ENCODE measurements at regions not wholly inside any gene's neighbourhood (a gene's known extent, or its start where the extent isn't known, plus 50 kb on each side); places are given as distances from the start of the nearest gene placed in this dataset.
"Not testable (repeated sequence)": the region's sequence is repeated elsewhere in the genome, so short reads cannot be mapped to it uniquely, and the experiment has no call there.

DNA sequence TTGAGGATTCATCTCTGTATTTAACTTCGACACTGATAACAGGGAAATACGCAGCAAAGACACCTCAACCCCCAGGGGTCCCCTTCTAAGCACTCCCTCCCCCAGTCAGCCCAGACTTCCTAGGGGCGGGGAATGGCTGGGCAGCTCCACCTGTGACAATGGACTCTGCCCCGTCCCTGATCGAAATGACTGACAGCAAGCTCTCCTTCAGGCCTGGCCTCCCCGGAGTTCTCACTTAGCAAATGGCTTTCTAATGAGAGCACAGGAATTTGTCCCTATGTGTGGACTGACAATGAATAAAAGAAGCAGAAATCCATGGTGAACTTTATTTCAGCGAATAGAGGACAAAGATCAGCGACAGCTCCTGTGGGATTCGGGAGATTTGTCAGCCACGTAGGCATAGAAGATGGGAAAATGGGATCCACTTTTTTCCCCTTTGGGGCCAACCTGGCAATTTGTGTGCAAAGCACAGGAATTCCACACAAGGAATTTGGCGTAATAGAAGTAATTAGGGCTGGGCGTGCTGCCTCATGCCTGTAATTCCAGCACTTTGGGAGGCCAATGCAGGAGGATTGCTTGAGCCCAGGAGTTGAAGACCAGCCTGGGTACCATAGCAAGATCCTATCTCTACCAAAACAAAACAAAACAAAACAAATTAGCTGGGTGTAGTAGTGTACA lies 63.8 kb downstream of the TNFAIP2 start:
- DNase-seq, result no peak

DNA sequence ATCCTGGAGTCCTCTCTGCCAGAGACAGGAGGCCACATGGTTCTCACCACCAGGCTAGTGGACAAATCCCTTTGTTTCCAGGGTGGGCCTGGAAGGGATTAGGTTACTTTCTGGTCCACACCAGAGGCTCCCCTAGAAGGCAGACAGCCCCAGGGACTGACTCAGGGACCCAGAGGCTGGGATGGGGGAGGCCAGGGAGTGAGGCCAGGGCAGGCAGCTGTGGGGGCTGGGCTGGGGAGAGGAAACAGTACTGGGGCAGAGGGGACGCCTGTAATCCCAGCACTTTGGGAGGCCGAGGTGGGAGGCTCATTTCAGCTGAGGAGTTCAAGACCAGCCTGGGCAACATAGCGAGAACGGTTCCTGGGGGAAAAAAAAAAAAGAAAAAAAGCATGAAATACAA lies 64.7 kb downstream of the TNFAIP2 start:
- DNase-seq, result no peak

DNA sequence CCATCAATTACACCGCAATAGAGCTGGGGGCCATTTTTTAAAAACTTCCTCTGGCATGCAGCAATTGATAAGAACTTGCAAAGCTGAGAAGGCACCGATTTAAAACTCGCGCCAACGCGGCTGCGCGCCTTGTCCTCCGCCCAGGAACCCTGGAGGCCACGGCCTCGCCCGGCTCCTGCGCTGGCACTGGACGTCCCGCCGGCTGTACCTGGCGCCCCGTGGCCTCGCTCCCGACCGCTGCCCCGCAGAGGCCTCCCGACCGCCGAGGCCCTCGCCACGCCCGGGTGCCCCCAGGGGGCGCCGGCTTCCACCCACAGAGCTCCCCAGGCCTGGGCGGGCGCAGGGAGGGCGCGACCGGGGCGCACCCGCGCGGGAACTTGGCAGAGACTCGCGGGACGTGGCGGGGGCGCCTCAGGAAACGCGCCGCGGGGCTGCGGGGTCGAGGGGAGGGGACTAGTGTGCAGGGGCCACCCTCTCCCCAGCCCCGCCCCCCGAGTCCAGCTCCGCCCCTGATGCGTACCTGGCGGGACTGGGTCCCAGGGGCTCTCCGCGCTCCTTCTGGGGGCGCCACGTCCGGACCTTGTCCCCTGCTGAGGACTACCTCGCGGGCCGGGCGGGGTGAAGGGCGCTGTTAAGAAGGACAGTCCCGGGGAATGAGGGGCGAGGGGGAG lies 65.7 kb downstream of the TNFAIP2 start:
- DNase-seq, result peak; percentile 22

DNA sequence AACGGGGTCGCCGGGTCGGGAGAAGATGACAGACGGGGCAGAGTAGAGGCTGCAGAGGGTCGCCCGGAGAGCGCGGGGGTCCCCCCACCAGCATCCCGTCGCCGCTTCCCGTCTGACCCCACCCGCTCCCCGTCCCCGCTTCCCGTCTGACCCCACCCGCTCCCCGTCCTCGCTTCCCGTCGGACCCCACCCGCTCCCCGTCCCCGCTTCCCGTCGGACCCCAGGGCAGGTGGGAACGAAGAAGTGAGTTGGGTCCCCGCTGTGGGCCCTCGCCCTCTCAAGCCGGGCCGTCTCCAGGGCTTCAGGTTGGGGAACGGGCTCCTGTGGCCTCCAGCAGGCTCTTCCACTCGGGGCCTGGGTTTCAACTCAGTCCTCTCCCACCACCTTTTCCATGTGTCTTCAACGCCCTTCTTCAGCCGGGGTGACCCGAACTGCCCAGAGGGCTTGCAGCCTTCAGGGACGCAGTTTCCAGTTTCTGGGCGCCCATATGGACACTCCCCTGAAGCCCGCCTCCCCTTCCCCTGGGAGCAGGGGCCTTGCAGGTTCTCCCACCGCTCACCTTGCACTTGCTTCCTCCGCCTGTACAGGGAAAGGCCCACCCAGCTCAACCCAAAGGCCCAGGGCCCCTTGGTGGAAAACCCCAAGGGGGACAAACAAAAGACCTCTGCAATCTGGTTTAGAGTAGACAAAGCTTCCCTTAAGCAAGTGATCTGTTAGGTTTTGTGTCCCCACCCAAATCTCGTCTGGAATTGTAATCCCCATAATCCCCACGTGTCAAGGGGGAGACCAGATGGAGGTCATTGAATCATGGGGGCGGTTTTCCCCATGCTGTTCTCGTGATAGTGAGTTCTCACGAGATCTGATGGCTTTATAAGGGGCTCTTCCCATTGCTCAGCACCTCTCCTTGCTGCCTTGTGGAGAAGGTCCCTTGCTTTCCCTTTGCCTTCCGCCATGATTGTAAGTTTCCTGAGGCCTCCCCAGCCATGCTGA lies 66.5 kb downstream of the TNFAIP2 start:
- DNase-seq, result no peak

DNA sequence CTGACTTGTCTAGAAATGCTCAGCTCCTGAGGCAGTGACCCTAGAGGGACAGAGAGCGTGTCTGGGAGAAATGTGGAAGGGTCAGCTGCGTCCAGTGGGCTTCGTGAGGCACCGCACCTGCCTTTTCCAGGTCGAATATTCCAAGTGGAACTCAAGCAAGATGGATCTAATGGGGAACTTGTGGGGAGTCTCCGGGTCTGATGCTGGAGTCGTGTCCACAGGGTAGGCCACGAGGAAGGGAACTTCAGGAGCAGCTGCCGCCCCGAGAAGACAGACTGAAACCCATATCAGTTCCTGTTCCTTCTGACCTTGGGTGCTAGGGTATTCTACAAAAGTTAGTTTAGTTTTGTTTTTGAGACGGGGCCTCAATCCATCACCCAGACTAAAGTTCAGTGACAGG lies 67.5 kb downstream of the TNFAIP2 start:
- no peak for DNase-seq

DNA sequence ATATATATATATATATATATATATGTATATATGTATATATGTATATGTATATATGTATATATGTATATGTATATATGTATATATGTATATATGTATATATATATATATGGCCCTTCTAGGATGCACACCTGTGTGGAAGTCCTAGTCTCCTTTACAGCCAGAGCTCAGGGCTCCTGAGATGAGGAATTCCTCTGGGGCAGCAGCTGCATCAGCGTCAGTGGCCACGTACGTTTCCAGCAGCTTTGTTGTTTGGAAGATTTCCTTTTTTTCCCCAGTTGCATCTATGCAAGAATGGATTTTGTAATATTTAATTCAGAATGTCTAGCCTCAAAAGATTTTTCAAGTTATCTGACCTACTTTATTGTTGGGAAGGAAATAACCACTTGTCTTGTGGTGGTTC lies 68.6 kb downstream of the TNFAIP2 start:
- DNase-seq, result no peak

DNA sequence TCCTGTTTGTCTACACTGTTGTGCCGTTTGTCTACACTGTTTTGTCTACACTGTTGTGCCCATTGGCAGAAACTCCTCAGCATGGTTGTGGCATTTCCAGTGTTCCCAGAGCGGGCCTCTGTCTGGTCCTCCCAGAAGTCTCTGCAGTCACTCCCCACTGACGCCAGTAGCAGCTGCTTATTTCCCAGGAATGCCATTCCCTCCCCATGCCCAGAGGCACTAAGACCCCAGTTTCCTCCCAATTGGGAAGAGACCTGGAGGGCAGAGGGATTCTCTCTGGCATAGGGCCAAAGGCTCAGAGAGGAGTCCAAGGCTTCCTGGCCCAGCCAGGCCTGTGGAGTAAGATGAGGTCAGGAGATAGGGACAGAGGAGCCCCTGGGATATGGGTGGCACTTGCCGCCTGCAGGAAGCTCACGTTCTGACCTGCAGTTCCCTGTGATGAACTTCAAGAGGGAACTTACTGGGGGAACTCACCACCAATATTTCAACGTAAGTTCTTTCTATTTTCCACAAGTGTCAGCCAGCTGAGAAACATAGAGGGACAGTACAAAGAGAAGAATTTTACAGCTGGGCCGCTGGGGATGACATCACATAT lies 69.1 kb downstream of the TNFAIP2 start:
- DNase-seq, result no peak

DNA sequence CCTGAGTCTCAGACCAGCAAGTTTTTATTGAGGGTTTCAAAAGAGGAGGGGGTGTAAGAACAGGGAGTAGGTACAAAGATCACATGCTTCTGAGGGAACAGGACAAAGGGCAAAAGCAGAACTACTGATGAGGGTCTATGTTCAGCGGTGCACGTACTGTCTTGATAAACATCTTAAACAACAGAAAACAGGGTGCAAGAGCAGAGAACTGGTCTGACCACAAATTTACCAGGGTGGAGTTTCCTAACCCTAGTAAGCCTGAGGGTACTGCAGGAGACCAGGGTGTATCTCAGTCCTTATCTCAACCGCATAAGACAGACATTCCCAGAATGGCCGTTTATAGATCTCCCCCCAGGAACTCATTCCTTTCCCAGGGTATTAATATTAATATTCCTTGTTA lies 69.6 kb downstream of the TNFAIP2 start:
- DNase-seq, result not testable (repeated sequence)

DNA sequence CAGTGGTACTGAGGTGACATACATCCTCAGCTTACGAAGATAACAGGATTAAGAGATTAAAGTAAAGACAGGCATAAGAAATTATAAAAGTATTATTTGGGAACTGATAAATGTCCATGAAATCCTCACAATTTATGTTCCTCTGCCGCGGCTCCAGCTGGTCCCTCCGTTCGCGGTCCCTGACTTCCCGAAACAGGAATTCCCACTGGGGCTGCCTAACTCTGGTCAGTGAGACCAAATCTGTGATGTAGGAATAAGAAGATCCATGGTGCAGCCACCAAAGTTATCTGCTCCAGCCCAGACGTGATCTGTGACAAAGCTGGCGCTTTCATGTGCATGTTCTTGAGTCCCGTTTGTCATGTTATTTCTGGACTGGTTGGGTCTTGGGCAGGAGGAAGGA lies 70.2 kb downstream of the TNFAIP2 start:
- not testable (repeated sequence) for DNase-seq

DNA sequence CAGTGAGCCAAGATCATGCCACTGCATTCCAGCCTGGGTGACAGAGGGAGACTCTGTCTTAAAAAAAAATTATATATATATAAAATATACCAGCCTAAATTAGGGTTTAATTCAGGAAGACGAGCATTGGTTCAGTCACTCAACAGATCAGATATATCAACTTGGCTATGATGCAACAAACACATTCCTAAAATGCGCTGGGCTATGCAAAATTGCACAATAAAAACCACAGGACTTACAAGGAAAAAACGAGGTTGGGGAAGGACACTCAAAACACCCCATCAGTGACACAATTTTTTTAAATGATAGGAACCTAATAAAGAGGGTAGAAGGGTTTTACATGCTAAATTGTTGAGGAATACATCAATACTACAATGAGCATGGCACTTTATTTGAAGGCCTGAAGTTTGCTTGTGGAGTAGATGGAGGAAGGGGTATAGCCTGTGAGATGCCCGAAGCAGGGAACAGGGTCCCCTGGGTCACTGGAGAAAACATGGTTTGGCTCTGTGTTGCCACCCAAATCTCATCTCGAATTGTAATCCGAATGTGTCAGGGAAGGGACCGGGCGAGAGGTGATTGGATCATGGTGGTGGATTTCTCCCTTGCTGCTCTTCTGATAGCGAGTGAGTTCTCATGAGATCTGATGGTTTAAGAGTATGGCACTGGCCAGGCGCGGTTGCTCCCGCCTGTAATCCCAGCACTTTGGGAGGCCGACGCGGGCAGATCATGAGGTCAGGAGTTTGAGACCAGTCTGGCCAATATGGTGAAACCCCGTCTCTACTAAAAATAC lies 71.2 kb downstream of the TNFAIP2 start:
- DNase-seq, result no peak

DNA sequence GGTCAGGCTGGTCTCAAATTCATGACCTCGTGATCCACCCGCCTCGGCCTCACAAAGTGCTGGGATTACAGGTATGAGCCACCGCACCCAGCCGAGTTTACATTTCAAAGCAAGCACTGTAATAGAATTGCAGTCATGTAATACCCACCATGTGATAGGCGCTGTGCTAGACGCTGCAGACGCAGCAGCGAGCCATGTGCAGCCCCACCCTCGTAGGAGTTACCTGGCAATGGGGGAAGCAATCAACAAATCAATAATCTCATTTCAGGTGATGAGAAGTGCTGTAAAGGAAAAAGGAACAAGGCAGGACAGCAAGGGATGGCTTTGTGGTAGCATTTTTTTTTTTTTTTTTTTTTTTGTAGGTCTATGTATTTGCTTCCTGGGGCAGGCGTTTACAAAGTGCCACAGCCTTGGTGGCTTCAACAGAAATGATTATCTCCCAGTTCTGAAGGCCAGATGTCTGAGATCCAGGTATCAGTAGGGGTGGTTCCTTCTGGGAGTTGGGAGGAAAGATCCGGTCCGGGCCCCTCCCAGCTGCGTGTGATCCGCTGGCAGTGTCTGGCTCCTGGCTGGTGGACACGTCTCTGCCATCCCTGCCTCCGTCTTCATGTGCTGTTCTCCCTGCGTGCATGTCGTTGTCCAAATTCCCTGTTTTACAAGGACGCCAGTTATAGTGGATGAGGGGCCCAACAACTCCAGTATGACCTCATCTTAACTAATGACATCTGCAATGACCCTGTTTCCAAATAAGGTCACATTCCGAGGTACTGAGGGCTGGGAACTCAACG lies 72.8 kb downstream of the TNFAIP2 start:
- DNase-seq, result no peak

DNA sequence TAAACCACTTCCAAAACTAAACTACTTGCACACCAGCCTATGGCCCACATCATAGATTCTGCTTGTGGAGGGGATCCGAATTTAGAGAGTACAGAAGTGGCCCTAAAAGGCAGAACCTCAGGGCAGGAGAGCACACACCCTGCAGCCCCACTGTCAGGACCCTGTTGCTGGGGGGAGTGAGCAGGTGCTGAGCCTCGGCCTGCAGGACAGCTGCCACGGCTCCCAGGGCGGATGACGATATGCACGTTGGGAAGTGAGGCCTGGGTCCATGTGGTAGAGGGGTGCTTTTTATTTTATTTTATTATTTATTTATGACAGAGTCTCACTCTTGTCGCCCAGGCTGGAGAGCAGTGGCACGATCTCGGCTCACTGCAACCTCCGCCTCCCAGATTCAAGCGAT lies 73.5 kb downstream of the TNFAIP2 start:
- DNase-seq, result no peak

DNA sequence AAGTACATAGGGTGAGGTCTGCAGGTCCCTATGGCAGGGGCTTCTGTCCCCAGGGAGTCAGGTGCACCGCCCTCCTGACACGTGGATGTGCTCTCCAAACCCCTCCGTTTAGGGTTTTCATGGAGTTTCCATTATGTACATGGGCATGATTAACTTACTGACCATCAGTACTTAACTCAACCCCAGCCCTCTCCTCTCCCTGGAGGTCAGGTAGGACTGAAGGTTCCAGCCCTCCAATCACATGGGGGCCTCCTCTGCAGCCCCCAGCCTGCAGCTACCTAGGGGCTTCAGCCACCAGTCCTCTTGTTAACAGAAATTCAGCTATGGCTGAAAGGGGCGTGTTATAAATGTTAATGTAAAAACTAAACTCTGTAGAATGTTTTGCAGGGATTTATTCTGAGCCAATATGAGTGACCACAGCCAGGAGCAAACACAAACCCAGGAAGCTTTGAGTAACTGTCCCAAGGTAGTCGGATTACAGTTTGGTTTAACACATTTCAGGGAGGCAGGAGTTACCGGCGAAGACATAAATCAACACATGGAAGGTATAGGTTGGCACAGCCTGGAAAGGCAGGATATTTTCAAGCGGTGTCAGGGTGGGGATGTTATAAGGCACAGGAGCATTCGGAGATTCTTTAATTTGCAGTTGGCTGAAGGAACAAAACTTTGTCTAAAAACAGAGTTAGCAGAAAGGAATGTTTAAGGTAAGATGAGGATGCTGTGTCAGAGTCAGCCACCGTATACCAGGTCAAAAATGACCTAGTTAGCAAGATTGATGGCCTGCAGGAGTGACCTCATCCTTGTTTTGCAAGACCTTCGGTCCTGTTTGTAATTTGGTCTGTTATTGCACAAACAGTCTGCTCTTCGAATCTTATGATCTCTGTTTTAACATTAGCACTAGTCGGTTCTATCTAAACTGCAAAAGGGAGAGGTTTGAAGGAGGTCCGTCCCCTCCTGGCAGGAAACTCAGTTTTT lies 75.2 kb downstream of the TNFAIP2 start:
- DNase-seq, result no peak

DNA sequence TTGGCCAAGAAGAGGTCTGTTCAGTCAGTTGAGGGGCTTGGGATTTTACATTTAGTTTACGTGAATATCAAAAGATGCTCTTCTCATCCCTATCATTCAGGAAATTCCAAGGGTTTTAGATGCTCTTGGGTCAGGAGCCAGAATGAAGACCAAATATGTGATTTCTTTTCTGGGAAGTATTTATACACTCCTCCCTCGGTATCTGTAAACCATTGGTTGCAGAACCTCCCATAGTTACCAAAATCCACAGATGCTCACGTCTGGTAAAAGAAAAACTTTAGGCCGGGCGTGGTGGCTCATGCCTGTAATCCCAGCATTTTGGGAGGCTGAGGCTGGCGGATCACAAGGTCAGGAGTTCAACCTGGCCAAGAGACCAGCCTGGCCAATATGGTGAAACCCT lies 75.9 kb downstream of the TNFAIP2 start:
- no peak for DNase-seq

DNA sequence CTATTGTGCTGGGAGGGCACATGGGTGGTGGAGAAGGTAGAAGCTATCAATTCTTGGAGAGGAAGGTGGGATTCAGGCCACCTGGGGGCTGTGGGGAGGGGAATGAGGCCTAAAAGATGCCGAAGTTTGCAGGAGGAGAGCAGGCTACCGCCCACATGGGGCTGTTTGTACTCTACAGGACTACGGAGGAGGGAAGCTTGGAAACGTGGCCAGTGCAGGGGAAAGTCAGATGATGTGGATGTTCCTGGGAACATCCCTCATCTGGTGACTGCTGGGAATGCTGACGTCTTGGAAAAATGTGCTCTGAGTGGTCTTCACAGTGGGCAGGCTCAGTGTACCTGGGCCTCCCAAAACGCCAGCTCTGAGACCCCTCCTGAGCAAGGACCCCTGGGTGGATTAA lies 78.5 kb downstream of the TNFAIP2 start:
- no peak for DNase-seq

DNA sequence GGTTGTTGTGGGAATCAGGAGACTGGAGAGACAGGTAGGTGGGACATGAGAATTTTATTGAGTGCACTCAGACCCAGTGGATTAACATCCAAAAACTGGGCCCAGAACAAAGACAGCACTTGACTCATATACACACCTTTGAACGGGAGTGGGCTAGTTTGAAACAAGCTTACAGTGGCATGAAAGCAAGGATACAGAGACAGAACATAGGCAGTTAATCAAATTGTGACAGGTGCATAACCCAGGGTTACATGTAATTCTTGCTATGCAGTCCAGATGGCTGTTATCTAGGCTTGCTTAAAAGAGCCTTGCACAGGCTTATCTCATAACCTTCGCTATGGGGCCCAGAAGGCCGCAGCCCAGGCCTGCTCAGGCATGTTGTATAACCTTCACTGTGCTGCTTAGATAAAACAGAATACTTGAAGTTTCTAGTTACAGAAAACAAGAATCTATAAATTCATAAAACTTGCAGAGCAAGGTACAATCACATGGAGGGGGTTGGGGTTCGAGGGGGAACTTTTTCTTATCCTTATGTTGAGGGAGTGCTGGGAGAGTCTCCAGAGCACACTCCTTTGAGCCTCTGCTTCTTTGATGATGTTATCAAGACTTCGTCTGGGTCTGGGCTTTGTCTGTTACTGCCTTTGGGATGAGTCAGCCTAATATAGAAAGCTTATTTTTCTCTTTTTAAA lies 81.7 kb downstream of the TNFAIP2 start:
- no peak for DNase-seq

DNA sequence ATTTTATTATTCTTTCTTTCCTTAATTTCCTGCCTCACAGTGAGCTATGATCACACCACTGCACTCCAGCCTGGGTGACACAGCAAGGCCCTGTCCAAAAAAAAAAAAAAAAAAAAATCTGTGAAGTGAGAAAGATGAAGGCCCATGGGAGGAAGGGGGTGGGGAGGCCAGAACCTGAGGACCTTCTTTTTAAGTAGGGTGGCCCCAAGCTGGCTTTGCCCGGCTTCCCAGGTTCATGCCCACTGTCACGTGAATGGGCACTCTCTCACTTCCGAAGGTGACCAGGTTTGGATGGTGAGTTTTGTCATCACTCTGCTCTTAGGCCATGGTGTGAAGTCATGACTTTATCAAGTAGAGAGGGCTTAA lies 82.3 kb downstream of the TNFAIP2 start:
- DNase-seq, result no peak

DNA sequence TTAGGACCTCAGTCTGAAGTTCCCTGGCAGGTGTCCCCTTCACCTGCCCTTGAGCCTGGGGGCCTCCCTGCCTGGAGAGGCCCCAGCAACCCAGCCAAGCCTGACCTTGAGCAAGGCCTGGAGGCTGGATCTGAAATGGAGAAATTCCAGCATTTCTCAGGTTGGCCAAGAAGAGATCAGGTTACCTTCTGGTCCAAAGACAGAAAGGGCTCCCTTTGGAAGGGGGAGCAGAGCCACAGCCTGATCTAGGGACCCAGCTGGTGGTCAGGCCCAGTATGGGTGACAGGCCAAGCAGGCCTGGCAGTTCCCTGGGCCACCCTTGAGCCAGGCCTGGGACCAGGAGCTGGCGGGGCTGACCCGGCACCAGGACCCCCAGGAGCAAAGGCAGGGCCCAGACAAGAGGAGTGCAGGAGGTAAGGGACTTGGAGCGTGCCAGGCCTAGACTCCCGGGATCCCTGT lies 82.8 kb downstream of the TNFAIP2 start:
- no peak for DNase-seq

DNA sequence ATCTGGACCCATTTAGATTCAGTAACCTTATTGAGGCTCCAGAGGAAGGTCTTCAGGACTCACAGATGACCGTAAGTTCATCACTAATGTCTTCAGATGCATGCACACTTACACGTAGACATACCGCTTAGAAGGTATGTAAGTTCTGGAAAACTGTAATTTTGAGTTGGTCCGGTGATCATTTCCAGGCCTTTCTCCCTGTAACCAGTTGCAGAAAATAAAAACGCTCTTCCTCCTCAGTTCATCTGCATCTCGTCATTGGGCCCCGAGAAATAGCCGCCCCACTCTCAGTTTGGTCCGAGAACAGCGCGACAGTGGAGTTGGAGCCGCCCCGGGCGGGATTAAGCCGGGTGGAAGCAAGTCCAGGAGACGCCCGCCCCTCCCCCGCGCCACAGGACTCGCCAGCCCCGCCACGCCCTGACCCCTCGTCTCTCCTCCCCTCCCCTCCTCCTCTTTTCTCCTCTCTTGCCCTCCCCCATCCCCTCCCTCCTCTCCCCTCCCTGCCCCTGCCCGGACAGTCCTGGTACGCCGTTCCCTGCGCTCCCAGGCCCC lies 83.7 kb downstream of the TNFAIP2 start:
- no peak for DNase-seq

All from stimulated activated CD4-positive, alpha-beta T cell treated with anti-CD3 and anti-CD28 coated beads, Interleukin-4, amount 100 ng/mL, for 1 hour (primary cell).